GM12892 (cell line): ENCODE measurements at regions not wholly inside any gene's neighbourhood (a gene's known extent, or its start where the extent isn't known, plus 50 kb on each side); places are given as distances from the start of the nearest gene placed in this dataset.

ENCODE experiments used
- POLR2A ChIP-seq: IDR thresholded peaks from 2 replicates; pipeline ENCODE4 v1.6.1; 2011; ENCODE audit warnings: low read depth, low read length, control low read depth
- POLR2AphosphoS5 ChIP-seq: IDR thresholded peaks from 2 replicates; pipeline ENCODE4 v1.6.1; 2011; ENCODE audit warnings: low read depth, low read length, control low read depth
- TAF1 ChIP-seq: IDR thresholded peaks from 2 replicates; pipeline ENCODE4 v1.6.1; 2011; ENCODE audit warnings: low read depth, mild to moderate bottlenecking, control low read depth, low read length, borderline replicate concordance

DNA sequence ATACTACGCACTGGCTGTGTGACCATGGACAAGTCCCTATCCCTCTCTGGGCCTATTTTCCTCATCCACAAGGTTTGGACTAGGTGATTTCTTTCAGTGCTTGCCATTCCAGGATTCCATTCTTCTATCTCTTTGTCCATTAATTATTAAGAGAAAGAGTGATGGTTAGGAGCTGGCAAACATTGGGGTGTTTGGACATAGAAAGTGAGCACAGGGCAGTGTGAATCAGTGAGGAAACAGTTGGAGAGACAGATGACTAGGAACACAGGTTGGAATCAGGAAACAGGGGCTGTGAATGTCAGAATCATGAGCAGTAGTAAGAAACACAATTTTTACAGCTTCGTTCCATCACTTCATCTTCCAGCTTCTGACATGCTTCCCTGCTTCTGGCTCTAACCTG is 211.8 kb downstream of the INSC start:
- TF ChIP-seq POLR2A = no peak
- no peak for TF ChIP-seq POLR2AphosphoS5
- TF ChIP-seq TAF1 = no peak
